GM21717 (cell line): ENCODE measurements at regions not wholly inside any gene's neighbourhood (a gene's known extent, or its start where the extent isn't known, plus 50 kb on each side); places are given as distances from the start of the nearest gene placed in this dataset.
"Not testable (repeated sequence)": the region's sequence is repeated elsewhere in the genome, so short reads cannot be mapped to it uniquely, and the experiment has no call there.

Experiments used
- ATAC-seq: cut with Tn5 transposase; IDR thresholded peaks from one replicate; pipeline ENCODE4 v1.9.1; 2021; ENCODE audit warnings: mild to moderate bottlenecking, moderate library complexity; ENCODE audit not compliant: unreplicated experiment

DNA sequence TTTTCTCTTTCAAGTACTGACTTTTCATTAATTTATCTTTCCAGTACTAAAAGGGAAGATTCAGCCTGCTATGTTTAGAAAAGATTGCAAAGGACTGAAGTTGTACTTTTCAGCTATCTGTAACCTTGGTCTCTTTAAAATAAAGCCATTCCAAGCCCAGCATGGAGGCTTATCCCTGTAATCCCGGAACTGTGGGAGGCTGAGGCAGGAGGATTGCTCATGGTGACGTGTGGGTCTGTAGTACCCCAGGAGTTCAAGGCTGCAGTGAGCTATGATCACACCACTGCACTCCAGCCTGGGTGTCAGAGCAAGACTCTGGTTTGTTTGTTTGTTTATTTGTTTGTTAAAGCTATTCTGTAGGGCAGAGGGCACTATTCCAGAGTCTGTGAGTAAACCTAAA lies 50.6 kb upstream of the TMEM170B start:
- no peak for ATAC-seq

DNA sequence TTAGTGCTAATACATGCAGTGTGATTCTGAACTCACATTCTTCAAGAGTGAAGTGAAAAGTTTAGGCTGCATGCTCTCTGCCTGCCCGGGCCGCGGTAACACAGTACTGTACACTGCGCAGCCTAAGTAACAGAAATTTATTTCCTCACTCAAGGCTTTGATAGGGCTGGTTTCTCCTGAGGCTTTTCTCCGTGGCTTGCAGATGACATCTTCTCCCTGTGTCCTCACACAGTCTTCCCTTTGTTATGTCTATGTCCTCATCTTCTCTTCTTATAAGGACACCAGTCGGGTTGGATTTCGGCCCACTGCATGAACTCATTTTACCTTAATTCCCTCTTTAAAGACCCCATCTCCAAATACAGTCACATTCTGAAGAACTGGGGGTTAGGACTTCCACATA lies 51.1 kb upstream of the TMEM170B start:
- no peak for ATAC-seq

DNA sequence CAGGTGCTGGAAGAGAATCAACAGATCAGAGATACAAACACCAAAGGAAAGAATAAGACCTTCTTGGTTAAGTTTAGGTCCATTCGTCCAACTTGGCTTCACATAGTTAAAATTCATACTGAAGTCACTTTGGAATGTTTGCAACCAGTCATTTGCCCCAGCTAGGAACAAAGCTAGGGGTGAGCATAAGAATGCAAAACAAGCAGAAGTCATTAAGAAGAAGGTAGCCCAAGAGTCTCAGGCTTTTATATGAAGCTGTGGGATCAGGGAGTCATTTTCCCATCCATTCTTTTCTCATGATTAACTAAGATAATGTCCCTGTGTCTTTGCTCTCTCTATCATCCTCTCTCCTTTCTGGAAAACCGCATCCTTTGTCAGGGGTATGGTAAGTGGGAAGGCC lies 51.5 kb upstream of the TMEM170B start:
- ATAC-seq, result no peak

DNA sequence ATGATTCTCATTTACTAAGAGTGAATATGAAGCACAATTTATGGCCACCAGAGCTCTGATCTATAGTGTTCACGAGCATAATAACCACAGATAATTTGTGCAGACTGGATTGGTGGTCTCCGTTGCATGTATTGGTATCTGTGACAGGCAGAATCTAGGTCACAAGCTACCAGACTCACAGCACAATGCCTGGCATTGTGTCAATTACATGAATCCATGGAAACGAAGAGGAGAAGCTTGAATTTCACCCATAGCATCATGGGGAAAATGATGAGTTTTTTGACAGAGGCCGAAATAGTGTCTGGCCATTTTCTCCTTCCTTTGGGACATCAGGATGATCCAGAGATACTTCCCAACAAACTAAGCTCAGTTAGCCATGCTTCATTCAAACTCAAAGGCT lies 52.3 kb upstream of the TMEM170B start:
- ATAC-seq, result no peak

DNA sequence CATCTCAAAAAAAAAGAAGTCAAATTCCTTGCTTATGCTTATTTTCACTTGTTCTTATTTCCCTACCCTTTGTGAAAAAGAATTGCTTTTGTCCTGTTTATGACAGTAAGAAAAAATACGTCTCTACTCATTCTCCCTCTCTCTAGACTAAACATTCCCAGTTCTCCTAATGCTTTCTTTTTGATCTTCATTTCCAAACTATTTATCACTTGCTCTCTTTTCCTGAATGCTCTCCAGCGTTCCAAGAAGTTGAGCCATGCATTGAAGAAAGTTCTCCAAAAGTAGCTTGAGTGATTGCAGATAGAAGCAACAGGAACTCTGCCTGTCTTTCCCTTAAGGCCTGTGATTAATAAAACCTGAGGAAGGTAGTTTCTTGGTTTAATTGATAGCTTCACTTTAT lies 53.1 kb upstream of the TMEM170B start:
- no peak for ATAC-seq

DNA sequence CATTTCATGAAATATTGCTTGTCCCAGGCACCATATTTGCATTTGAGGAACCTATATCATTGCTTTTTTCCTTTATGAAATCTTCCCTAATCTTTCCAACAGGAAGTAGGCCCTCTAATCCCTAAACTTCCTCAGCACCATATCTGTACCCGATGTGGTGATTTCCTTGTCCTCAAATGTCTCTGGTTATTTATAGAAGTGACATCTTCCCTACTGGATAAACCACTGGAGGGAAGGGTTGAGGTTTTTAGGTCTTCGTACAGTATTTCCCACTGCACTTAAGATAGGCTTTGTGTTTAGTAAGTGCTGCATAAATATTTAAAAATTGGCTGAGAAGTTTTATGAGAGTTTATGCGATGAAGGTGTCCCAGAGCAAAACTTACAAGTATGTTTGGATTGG lies 54.9 kb upstream of the TMEM170B start:
- ATAC-seq, result no peak

DNA sequence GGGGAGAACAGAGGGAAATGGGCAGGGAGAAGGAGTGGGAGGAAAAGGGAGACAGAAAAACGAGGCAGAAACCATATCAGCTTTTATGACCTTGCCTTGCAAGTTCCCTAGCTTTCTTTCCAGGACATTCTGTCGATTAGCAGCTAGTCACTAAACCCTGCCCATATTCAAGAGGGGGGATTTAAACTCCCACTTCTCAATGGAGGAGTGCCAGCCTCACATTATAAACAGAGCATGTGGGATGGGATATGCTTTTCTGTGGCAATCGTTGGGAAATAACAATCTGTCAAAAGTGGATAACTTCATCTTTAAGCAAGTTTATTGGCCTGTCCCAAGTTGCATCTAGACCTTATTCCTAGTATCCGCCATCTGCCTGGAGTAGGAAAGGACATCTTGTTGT lies 57.0 kb upstream of the TMEM170B start:
- ATAC-seq, result no peak

DNA sequence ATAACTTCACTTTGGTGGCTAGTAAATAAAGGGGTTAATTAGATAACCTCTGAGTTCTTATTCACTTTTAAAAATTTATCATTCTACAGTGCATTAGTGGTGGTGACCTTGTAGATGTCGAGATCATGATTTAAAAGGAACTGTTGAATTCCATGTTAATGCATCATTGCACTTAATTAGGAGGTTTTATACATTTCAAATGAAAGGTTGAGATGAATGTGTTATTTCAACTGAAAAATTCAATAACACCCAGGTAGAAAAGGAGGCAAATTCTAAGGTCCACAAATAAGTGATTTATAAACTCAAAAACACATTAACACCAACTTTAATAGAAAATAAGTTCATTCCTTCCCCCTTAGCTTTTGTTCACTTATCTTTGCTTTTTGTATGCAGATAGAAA lies 58.3 kb upstream of the TMEM170B start:
- ATAC-seq, result no peak

DNA sequence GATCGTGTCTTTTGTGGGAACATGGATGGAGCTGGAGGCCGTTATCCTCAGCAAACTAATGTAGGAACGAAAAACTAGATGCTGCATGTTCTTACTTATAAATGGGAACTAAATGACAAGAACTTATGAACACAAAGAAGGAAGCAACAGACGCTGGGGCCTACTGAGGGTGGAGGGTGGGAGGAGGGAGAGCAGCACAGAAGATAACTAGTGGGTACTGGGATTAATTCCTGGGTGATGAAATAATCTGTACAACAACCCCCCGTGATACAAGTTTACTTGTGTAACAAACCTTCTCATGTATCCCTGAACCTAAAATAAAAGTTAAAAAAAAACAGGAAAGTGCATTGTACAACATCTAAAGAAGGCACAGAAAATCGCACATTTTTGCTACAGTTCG lies 59.0 kb upstream of the TMEM170B start:
- ATAC-seq, result no peak

DNA sequence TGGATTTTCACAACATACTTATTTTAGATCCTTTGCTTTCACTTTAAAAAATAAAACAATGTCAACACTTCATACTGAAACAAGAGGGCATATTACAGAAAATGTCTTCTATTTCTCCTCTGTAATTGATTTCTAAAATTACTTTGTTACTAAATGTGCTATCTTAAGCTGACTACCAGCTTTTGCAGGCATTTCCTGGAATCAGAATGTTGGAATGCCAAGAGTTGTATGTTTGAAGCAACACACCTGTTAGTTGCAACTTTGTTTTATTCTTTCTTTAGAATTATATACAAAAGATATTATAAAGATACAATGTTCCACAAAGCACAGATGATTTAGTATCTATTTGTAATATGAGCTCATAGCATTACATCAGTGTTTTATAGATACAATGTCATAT lies 62.5 kb upstream of the TMEM170B start:
- no peak for ATAC-seq

DNA sequence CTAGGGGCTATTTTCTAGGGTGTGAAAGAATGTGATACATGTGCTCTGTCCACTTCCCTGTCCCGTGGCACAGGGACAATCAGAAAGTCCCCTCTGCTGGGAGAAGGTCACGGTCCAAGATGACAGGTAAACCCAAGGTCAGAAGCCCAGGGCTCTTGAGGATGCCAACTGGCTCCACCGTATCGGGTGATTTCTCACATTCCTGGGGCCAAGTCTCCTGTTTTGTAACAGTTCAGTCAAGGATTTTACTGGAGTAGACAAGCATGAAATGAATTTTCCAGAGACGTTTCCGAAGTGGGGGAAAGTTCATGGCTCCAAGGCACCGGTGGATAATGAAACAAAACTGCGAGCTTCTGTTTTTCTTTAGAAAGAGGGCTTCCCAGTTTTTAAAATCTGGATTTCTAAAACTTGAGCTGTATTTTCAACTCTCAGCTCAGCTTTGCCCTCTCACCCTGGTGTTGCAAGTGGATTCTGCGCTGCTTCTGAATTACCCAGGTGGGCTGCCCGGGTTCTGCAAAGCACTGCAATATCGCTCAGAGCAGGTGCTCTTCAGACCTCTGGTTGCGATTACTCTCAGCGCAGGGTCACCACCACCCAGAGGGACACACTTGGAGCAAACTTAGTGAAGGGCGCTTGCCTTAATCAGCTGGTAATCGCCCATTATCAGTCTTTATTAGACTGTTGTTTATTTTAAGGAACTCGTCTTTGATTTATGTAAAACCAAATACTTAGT lies 64.4 kb upstream of the TMEM170B start:
- no peak for ATAC-seq

DNA sequence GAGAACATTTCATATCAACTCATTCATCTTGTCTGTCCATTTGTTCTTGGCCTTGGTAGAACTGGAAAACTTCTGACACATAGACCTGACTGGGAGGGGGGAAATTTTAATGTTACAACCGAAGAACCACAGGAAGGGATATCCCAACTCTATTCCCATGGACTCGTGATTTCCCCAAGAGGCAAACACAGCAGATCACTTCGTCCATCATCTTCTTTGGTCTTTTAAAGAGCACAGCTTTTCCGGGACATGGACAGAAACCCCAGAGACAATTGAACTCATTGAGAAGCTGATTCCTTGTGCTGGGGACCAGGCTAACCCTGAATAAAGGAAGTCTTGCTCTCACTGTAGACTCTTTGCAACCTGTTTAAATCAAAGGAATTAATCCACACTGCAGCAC lies 66.3 kb upstream of the TMEM170B start:
- ATAC-seq, result no peak

DNA sequence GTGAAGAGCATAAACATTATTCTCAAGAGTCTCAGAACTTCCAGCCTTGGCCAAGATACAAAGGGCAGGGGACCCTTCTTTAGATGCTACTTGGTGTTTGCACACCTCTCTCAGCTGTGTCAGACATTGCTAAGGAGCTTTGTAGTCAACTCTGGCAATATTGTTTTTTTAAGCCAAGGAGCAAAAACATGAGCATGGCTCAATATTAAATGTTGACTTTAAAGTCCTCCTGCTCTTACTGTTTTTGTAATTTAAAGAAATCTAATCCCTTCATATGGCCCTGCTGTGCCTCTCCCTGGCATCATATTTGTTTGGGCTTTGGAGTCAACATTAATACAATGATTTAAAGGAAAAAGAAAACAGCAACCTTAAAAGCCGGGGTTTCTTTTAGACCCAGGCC lies 67.9 kb upstream of the TMEM170B start:
- no peak for ATAC-seq

DNA sequence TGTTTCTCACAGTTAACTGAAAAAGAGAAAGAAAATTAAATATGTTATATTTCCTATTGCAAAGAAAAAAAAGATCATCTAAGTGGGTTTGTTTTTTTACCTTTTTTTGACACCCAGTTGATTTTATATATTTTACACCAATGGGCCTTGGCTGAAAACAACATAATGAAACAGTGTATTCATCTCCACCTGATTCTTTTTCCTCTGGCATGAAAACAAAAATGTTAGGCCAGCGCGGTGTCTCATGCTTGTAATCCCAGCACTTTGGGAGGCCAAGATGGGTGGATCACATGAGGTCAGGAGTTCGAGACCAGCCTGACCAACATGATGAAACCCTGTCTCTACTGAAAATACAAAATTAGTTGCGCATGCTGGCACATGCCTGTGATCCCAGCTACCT lies 69.3 kb upstream of the TMEM170B start:
- ATAC-seq, result not testable (repeated sequence)

DNA sequence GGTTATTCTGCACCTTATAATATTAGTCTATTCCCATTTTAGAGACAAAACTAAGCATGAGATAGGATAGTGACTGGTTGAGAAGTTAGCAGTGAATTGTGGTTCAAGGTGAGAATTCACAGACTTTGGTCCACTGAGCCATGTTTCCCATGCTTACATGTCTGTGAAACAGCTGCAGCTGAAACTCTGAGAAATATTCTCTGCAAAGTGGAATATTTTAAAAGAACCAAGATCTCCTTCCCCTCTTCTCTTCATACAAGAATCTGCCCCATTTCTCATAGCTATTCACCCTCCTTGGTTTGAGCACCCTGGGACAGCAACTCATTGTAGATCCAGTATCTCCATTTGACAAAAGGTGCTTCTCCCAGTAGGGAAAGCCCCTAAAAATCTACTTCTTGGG lies 70.2 kb upstream of the TMEM170B start:
- ATAC-seq, result no peak

DNA sequence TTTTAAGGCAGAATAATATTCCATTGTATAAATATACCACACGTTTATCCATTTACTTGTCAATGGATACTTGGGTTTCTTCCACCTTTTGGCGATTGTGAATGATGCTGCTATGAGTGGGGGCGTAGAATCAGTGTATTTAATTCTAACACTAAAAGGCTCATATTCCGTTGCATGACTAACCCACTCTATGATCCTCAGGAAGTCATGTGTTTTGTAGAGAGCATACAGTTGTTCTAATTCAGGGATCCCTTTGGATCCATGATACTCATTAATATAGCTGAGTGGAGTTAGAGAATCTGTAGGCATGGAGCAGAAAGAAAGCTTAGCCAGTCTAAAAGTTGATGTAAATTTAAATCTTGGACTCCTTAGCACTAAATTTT lies 74.2 kb upstream of the TMEM170B start:
- no peak for ATAC-seq

DNA sequence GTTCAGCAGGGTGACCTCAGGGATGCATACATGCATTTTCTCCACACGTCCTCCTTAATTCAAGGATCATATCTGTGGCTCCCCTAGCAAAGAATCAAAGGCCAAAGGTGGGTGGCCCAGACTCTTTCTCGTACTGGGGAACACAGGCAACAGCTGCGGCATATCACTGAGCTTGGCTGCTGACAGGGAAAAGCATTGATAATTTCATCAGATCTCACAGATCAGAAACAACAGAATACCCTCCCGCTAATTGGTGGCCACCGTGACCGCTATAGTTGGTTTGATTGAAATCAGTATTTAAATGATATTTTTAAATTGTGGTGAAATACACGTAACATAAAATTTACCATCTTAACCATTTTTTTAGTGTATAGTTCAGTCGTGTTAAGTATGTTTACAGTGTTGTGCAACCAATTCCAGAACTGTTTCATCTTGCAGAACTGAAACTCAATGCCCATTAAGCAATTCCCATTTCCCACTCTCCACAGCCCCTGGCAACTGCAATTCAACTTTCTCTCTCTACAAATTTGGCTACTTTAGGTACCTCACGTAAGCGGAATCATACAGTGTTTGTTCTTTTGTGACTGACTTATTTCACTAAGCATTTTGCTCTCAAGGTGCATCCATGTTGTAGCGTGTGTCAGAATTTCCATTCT lies 74.7 kb upstream of the TMEM170B start:
- no peak for ATAC-seq

DNA sequence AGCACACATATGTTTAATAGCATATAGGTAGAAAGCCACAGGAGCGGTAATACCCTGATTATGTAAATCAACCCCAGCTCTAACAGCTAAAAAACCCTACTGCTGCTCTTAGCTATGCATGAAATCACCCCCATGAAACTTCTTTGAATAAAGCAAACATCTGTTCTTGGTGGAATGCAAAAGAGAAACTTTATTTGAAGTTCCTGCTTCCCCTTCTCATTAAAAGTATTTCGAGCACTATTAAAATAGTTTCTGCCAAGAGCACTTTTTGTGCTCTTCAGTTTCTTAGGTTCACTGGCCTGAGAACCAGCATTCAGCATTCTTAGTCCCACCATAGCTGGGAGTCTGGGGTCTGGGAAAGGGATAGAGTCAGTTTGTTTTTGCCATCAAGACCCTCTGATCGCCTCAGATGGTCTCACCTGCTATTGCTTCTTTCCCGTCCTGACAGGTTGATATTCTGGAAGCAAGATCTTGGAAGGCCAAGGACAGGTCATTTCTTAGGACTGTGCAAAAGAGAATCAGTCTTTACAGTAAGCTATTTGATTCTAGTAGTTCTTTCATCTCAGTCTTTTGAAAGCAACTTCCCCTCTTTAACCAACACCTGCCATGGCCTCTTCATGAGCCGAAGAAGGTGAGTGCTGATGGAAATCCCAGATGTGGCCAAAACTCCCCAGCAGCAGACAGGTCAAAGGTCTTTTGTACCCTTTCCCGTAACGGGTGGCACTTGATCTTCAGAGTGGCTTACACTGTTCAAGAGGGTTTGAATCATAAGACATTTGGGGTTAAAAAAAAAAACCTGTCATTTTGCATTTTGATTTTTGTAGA lies 76.5 kb upstream of the TMEM170B start:
- ATAC-seq, result peak; percentile 80

DNA sequence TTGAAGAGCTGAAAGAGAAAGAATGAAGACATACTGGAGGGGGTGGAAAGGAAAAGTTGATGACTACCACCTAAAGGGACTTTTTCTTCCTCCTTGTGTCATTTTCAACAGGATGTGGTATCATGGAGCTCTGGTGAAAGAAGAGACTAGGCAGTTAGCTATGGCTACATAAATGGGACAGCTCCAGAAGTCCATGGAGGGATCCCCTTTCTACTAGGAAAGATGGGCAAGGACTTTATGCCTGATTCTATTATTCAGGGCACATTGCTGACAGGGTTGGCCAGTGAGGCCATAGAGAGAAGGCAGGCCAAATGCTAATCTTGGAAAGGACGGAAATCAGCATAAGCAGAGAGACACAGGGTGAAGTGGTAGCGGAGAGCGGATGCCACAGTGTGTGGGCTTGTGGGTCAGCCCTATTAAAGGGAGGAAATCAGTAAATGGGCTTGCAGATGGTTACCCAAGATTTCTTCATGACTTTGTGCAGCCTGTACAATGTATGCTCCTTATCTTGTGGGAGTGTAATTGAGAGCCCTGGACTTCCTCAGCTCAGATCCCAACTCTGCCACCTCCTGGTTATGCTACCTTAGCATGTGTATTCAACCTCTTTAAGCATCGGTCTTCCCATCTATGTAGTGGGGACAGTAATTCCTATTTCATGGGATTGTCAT lies 77.4 kb upstream of the TMEM170B start:
- no peak for ATAC-seq

DNA sequence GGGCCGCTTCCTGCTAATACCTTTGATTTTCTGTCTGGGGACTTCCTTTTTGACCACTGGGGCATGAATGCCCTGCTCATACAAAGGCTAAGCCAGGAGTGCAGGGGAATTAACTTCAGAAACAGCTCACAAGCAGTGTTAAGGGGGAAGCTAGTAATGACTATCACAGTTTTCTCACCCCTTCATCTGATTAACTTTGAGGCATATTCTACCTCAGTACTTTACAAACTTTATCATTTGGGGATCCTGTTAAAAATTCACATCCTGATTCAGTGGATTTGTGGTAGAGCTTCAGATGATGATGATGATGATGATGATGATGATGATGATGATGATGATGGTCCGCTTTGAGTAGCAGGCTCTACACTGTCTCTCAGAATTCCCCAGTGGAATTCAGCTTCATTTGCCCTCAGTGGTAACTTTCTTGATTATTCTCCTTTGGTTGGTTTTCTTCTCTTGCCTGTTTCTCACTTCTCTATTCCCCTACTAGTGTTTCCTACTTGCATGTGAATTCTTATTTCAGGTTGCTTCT lies 78.4 kb upstream of the TMEM170B start:
- ATAC-seq, result peak; percentile 49

DNA sequence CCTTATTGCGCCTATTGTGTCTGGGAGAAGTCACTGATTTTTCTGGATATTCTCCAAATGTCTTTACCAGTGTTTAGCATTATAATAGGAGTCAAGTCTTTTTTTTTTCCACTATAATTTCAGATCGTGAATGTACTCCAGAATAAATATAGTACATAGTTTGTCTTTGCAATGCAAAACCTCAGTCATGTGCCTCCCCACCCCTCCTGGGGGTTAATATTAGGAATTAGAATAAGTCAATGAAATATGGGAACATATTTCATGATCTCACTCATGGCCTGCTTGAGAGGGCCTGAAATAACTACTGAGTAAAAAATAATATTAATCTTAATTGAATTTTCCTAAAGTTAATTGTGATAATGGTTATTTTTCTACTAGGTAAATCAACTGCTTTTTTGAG lies 79.0 kb upstream of the TMEM170B start:
- no peak for ATAC-seq
